ENCODE measurements at regions not wholly inside any gene's neighbourhood (a gene's known extent, or its start where the extent isn't known, plus 50 kb on each side); places are given as distances from the start of the nearest gene placed in this dataset.

- no peaks in the 10 kb centered on the region for H3K79me2 ChIP-seq (ENCODE audit: control insufficient read depth, insufficient read depth, low read length)
- peaks cover 0 to 6% of the 10 kb centered on the region in 2 experiments; a peak in 2 of 4 replicates for H3K27me3 ChIP-seq (replicated peaks in 1 of 2; ENCODE audit: control insufficient read depth in 2 of 2, insufficient read depth in 2 of 2, low read length in 1 of 2)
- RAD21 ChIA-PET (ENCODE audit: unreplicated experiment), result no interaction called here
- no peak overlapping the region for H3K9ac ChIP-seq (ENCODE audit: control insufficient read depth, insufficient read depth, low read length)
- H3K4me2 ChIP-seq (ENCODE audit: control insufficient read depth, insufficient read depth), result no peak overlapping the region
- POLR2A ChIA-PET, result no interaction called here
- H3K36me3 ChIP-seq (ENCODE audit: control insufficient read depth in 2 of 2, insufficient read depth in 2 of 2, low read length in 1 of 2), result no peaks in the 10 kb centered on the region
- SMC1A ChIA-PET (ENCODE audit: uncharacterized antibody, unreplicated experiment), result interaction anchor here (0.5 kb wide), 1 partner anchor 13 kb away, joined by 3 read pairs; no protein-coding TSS in a partner anchor
- no peak overlapping the region for H3K27ac ChIP-seq (ENCODE audit: control insufficient read depth, insufficient read depth)
- no peaks in the 10 kb centered on the region for H3K4me1 ChIP-seq (ENCODE audit: control insufficient read depth, insufficient read depth, low read length)
- no peaks in the 10 kb centered on the region for H4K20me1 ChIP-seq (ENCODE audit: control insufficient read depth, insufficient read depth)
- no peak overlapping the region for H3K4me3 ChIP-seq
- in situ Hi-C loops (cut with MboI) (no loop called here), intact Hi-C loops (cut with micrococcal nuclease; ENCODE audit: unreplicated experiment) (no loop called here)
- DNase-seq (ENCODE audit: low read depth, low spot score) (no peak), ATAC-seq (no peak), FAIRE-seq (no peak)
- H2AFZ ChIP-seq (ENCODE audit: control insufficient read depth, low read depth, low read length), result no peak overlapping the region
- CTCF ChIA-PET, result no interaction called here
- H3K9me3 ChIP-seq (replicated peaks; ENCODE audit: control insufficient read depth, insufficient read depth, low read length), result no peaks in the 10 kb centered on the region
- no peak for TF ChIP-seq KAT2A (conservative IDR thresholded peaks at IDR 0.05; ENCODE audit: control insufficient read depth, low read depth, low read length)
- no peak for TF ChIP-seq NR2C2 (IDR thresholded peaks at IDR 0.05; ENCODE audit: borderline replicate concordance, control insufficient read depth, insufficient read length, low read depth)
- TF ChIP-seq IKZF2 (IDR thresholded peaks at IDR 0.05), result no peak
- TF ChIP-seq ELK1 (IDR thresholded peaks at IDR 0.05; ENCODE audit: low read depth, low read length), result no peak
- TF ChIP-seq FOS (IDR thresholded peaks at IDR 0.05; ENCODE audit: borderline replicate concordance, extremely low read depth, insufficient read length), result no peak
- TF ChIP-seq TCF3 (IDR thresholded peaks at IDR 0.05; ENCODE audit: borderline replicate concordance, insufficient read depth, low read depth, low read length), result no peak
- no peak for TF ChIP-seq TCF7 (IDR thresholded peaks at IDR 0.05; ENCODE audit: borderline replicate concordance)
- TF ChIP-seq STAT3 (IDR thresholded peaks at IDR 0.05; ENCODE audit: low read depth, low read length), result no peak
- TF ChIP-seq IRF3 (IDR thresholded peaks at IDR 0.05), result no peak
- no peak for TF ChIP-seq USF2 (IDR thresholded peaks at IDR 0.05; ENCODE audit: borderline replicate concordance, low read depth, low read length)
- no peak for TF ChIP-seq PML (IDR thresholded peaks at IDR 0.05; ENCODE audit: low read length)
- no peak for TF ChIP-seq CHD4 (IDR thresholded peaks at IDR 0.05)
- no peak for TF ChIP-seq GABPA (IDR thresholded peaks at IDR 0.05; ENCODE audit: low read depth)
- no peak for TF ChIP-seq ATF7 (IDR thresholded peaks at IDR 0.05; ENCODE audit: low read depth)
- TF ChIP-seq MEF2B (IDR thresholded peaks at IDR 0.05; ENCODE audit: partially characterized antibody, poor library complexity, severe bottlenecking), result no peak
- BruUV-seq (replicated peaks), result no TSS peak
- 30% methylated on average over 3 of the region's 3 CpGs for WGBS (ENCODE audit: insufficient coverage, insufficient replicate concordance, low lambda C conversion rate, missing lambda C conversion rate)
These were observed 293.4 kb upstream of the MSX2 start for GRCh38 chr5:174430940-174431339.

Data from GM12878 (cell line).